ENCODE measurements at regions not wholly inside any gene's neighbourhood (a gene's known extent, or its start where the extent isn't known, plus 50 kb on each side); places are given as distances from the start of the nearest gene placed in this dataset.
A peak's percentile ranks its signal among the peaks of the same experiment; 100 is the strongest.

- DNase-seq (ENCODE audit: low read depth in 1 of 2, low spot score in 2 of 2), result no peak
- Histone ChIP-seq H3K27me3 (replicated peaks) (no peaks in the 10 kb centered on the region), H3K36me3 (no peaks in the 10 kb centered on the region), H3K4me1 (replicated peaks) (no peaks in the 10 kb centered on the region), H3K9me3 (replicated peaks) (peaks cover 6% of the 10 kb centered on the region), H3K27ac (no peak overlapping the region), H3K4me3 (no peak overlapping the region)
Measured at GRCh38 chr20:48006036-48006833, 221.0 kb upstream of the SULF2 start.

- no peaks in the 10 kb centered on the region for H3K4me1 ChIP-seq (replicated peaks)
- no peak overlapping the region for H3K4me3 ChIP-seq
- peaks cover 4% of the 10 kb centered on the region for H3K9me3 ChIP-seq (replicated peaks)
- H3K27ac ChIP-seq, result no peak overlapping the region
- H3K36me3 ChIP-seq, result no peaks in the 10 kb centered on the region
- DNase-seq (ENCODE audit: low read depth in 1 of 2, low spot score in 2 of 2), result no peak
- no peaks in the 10 kb centered on the region for H3K27me3 ChIP-seq (replicated peaks)
Measured at GRCh38 chr20:48003021-48003420, 217.7 kb upstream of the SULF2 start.

- no peak for DNase-seq (ENCODE audit: low read depth in 1 of 2, low spot score in 2 of 2)
- Histone ChIP-seq H3K9me3 (replicated peaks) (peaks cover 4% of the 10 kb centered on the region), H3K27ac (no peak overlapping the region), H3K36me3 (no peaks in the 10 kb centered on the region), H3K27me3 (replicated peaks) (no peaks in the 10 kb centered on the region; the same call in 1 of the 2 replicates), H3K4me1 (replicated peaks) (no peaks in the 10 kb centered on the region), H3K4me3 (no peak overlapping the region)
Measured at GRCh38 chr20:48002517-48002970, 217.3 kb upstream of the SULF2 start.

GRCh38 chr20:47999166-47999565, 213.9 kb upstream of the SULF2 start:
- Histone ChIP-seq H3K27ac (no peak overlapping the region), H3K36me3 (no peaks in the 10 kb centered on the region), H3K4me3 (no peak overlapping the region), H3K9me3 (replicated peaks) (peaks cover 4% of the 10 kb centered on the region; the same call in 1 of the 2 replicates), H3K4me1 (replicated peaks) (no peaks in the 10 kb centered on the region), H3K27me3 (replicated peaks) (peaks cover 7% of the 10 kb centered on the region; the same call in 1 of the 2 replicates)
- DNase-seq (ENCODE audit: low read depth in 1 of 2, low spot score in 2 of 2), result no peak

- Histone ChIP-seq H3K36me3 (no peaks in the 10 kb centered on the region), H3K4me1 (replicated peaks) (no peaks in the 10 kb centered on the region), H3K9me3 (replicated peaks) (peaks cover 4% of the 10 kb centered on the region; the same call in 1 of the 2 replicates), H3K27ac (no peak overlapping the region), H3K27me3 (replicated peaks) (peaks cover 7% of the 10 kb centered on the region; the same call in 1 of the 2 replicates), H3K4me3 (no peak overlapping the region)
- DNase-seq (ENCODE audit: low read depth in 1 of 2, low spot score in 2 of 2), result no peak
Measured at GRCh38 chr20:47998736-47999135, 213.5 kb upstream of the SULF2 start.

GRCh38 chr20:47995661-47996060, 210.4 kb upstream of the SULF2 start:
- H3K4me1 ChIP-seq (replicated peaks), result no peaks in the 10 kb centered on the region
- no peak overlapping the region for H3K4me3 ChIP-seq
- no peak overlapping the region for H3K27ac ChIP-seq
- no peak for DNase-seq (ENCODE audit: low read depth in 1 of 2, low spot score in 2 of 2)
- H3K36me3 ChIP-seq, result no peaks in the 10 kb centered on the region
- H3K27me3 ChIP-seq (replicated peaks), result peaks cover 17% of the 10 kb centered on the region
- H3K9me3 ChIP-seq (replicated peaks), result no peaks in the 10 kb centered on the region

- Histone ChIP-seq H3K9me3 (replicated peaks) (no peaks in the 10 kb centered on the region), H3K4me1 (replicated peaks) (no peaks in the 10 kb centered on the region), H3K27ac (no peak overlapping the region), H3K36me3 (no peaks in the 10 kb centered on the region), H3K27me3 (replicated peaks) (peaks cover 19% of the 10 kb centered on the region), H3K4me3 (no peak overlapping the region)
- DNase-seq (ENCODE audit: low read depth in 1 of 2, low spot score in 2 of 2), result no peak
Measured at GRCh38 chr20:47993817-47994216, 208.5 kb upstream of the SULF2 start.

- no peak for DNase-seq (ENCODE audit: low read depth in 1 of 2, low spot score in 2 of 2)
- H3K27ac ChIP-seq, result no peak overlapping the region
- H3K36me3 ChIP-seq, result no peaks in the 10 kb centered on the region
- no peak overlapping the region for H3K4me3 ChIP-seq
- H3K27me3 ChIP-seq (replicated peaks), result peaks cover 19% of the 10 kb centered on the region
- no peaks in the 10 kb centered on the region for H3K9me3 ChIP-seq (replicated peaks)
- H3K4me1 ChIP-seq (replicated peaks), result no peaks in the 10 kb centered on the region
Measured at GRCh38 chr20:47993035-47993755, 207.9 kb upstream of the SULF2 start.

GRCh38 chr20:47991875-47992488, 206.7 kb upstream of the SULF2 start:
- Histone ChIP-seq H3K4me3 (no peak overlapping the region), H3K36me3 (no peaks in the 10 kb centered on the region), H3K4me1 (replicated peaks) (no peaks in the 10 kb centered on the region), H3K9me3 (replicated peaks) (no peaks in the 10 kb centered on the region), H3K27me3 (replicated peaks) (peaks cover 19% of the 10 kb centered on the region), H3K27ac (no peak overlapping the region)
- DNase-seq (ENCODE audit: low read depth in 1 of 2, low spot score in 2 of 2), result no peak

- no peaks in the 10 kb centered on the region for H3K9me3 ChIP-seq (replicated peaks)
- H3K4me3 ChIP-seq, result no peak overlapping the region
- no peak for DNase-seq (ENCODE audit: low read depth in 1 of 2, low spot score in 2 of 2)
- H3K36me3 ChIP-seq, result no peaks in the 10 kb centered on the region
- no peaks in the 10 kb centered on the region for H3K4me1 ChIP-seq (replicated peaks)
- peaks cover 19% of the 10 kb centered on the region for H3K27me3 ChIP-seq (replicated peaks)
- H3K27ac ChIP-seq, result no peak overlapping the region
Measured at GRCh38 chr20:47990507-47991150, 205.3 kb upstream of the SULF2 start.

- peaks cover 5% of the 10 kb centered on the region for H3K4me1 ChIP-seq (replicated peaks)
- H3K27ac ChIP-seq, result no peak overlapping the region
- H3K36me3 ChIP-seq, result no peaks in the 10 kb centered on the region
- no peak for DNase-seq (ENCODE audit: low read depth in 1 of 2, low spot score in 2 of 2)
- no peak overlapping the region for H3K4me3 ChIP-seq
- no peaks in the 10 kb centered on the region for H3K9me3 ChIP-seq (replicated peaks)
- peaks cover 16% of the 10 kb centered on the region for H3K27me3 ChIP-seq (replicated peaks)
Measured at GRCh38 chr20:47989957-47990356, 204.7 kb upstream of the SULF2 start.

GRCh38 chr20:47988676-47989075, 203.4 kb upstream of the SULF2 start:
- Histone ChIP-seq H3K27ac (no peak overlapping the region), H3K27me3 (replicated peaks) (peaks cover 13% of the 10 kb centered on the region), H3K9me3 (replicated peaks) (no peaks in the 10 kb centered on the region), H3K36me3 (no peaks in the 10 kb centered on the region), H3K4me3 (no peak overlapping the region), H3K4me1 (replicated peaks) (peaks cover 9% of the 10 kb centered on the region)
- DNase-seq (ENCODE audit: low read depth in 1 of 2, low spot score in 2 of 2), result no peak

GRCh38 chr20:47985092-47985850, 200.0 kb upstream of the SULF2 start:
- H3K27me3 ChIP-seq (replicated peaks), result no peaks in the 10 kb centered on the region; the same call in 1 of the 2 replicates
- H3K4me3 ChIP-seq, result no peak overlapping the region
- H3K27ac ChIP-seq, result no peak overlapping the region
- peaks cover 9% of the 10 kb centered on the region for H3K4me1 ChIP-seq (replicated peaks)
- H3K36me3 ChIP-seq, result no peaks in the 10 kb centered on the region
- DNase-seq (ENCODE audit: low read depth in 1 of 2, low spot score in 2 of 2), result peak; percentile 83 to 90
- H3K9me3 ChIP-seq (replicated peaks), result no peaks in the 10 kb centered on the region

All from SJSA1 (cell line).